NCI-H69 (cell line): ENCODE measurements at regions not wholly inside any gene's neighbourhood (a gene's known extent, or its start where the extent isn't known, plus 50 kb on each side); places are given as distances from the start of the nearest gene placed in this dataset.
A peak's percentile ranks its signal among the peaks of the same experiment; 100 is the strongest.
"Not testable (repeated sequence)": the region's sequence is repeated elsewhere in the genome, so short reads cannot be mapped to it uniquely, and the experiment has no call there.

ENCODE experiments used
- DNase-seq: peaks from one replicate; lab custom pipeline; 2025; lab: John Stamatoyannopoulos, UW

DNA sequence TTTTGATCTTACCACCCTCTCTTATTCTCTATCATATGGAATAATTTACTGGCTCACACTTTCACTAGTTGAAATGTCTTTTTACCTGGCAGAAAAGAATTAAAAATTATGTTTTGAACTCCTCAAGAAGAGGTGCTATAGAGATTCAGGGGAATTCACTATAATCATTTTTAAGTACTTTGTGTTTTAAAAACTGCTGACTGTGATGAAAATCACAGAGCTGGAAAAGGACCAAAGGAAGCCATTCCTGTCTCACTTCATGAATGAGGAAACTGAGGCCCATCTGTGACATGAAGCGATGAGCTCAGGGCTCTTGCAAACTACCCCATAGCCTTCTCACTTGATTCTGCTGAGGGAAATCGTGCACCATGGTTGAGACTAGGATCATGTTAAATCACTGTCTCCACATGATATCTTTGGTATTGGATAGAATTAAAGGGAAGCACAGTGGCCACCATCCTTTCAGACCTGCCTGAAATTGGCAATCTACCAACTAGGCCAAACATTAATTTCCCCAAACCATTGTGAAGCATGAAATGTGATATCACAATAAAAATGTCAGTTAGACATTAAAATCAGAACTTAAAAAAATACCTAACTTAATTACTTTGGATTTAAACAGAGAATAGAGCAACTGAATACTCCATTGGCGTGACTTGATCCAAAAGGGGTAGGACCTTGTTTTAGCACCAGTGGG is 141.0 kb downstream of the FZD1 start:
- peak; percentile 72 for DNase-seq

DNA sequence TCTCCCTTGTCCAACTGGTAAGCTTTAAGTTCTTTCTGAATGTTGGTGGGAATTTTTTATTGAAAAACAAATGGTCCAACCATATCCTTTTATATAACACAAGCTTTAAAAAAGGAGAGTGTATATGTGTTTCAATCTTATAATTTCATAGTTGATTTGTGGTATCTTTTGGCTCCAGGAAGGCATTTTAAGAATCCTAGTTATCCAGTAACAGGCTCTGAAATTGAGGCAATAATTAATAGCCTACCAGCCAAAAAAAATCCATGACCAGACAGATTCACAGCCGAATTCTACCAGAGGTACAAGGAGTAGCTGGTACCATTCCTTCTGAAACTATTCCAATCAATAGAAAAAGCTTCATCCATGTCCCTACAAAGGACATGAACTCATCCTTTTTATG is 141.6 kb downstream of the FZD1 start:
- DNase-seq, result not testable (repeated sequence)

DNA sequence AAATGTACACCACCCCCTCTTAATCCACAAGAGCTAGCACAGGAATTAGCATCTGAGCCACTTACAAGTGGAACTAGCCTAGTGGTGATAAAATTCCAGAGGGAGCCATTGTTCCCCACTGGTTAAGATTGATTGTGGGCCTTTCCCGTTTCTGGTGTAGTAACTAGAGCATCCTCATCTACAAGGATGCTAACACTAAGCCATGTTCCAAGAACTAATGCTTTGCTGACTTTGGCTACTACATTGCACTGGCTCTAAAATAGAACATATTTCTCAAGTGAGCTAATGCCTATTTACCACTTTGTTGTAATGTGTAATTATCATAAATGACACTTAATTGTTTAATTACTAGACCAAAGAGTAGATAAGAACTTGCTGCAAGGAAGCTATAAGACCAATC is 143.7 kb downstream of the FZD1 start:
- peak; percentile 46 for DNase-seq

DNA sequence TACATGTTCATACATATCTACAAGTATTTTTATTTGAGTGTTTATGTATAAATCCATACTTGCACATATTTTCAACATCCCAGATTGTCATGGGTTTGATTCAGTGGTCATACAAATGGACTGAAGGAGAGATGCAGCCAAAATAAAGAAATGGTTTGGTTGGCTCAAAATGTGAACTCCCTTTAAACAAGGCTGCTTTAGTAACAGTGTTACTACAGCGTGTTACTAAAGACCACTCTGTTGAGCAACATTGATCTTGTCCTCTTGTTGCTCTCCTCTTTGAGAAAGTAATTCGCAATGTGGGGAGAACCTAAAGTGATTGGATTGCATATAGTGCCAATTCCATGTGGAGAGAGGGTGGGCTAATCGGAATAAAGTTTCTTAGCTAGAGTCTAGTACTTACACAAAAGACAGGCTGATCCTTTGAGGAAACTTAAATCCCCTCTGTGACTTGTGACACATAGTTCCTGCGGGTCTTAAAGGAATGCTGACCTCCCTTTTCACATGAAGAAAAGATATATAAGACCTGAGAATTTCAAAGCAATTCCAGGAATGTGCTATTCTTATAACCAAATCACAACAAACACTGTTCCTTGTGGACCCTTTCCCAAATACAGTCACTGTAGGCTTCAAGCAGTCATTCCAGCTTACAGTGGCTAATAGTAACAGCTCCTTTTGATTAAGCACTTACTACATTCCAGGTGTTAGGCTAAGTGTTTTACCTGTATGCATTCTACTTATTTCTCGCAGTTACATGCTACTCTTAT is 144.3 kb downstream of the FZD1 start:
- no peak for DNase-seq

DNA sequence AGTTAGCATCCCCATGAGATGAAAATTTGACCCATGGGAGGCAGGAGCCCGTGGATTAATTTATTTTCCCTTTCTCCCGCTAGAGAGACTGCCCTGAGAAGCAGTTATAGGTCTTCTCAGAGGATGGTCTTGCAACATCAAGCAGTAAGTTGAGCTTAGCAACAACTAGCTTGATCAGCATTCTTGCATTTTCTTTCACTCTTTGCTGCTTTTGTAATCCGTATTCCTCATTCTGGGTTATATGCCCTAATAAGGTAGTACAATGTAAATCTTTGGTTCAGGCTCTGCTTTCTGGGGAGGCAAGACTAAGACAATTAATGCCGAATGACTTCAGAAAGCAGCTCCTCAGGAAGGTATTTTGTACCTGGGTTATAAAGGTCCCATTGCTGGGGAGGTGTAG is 146.8 kb downstream of the FZD1 start:
- no peak for DNase-seq

DNA sequence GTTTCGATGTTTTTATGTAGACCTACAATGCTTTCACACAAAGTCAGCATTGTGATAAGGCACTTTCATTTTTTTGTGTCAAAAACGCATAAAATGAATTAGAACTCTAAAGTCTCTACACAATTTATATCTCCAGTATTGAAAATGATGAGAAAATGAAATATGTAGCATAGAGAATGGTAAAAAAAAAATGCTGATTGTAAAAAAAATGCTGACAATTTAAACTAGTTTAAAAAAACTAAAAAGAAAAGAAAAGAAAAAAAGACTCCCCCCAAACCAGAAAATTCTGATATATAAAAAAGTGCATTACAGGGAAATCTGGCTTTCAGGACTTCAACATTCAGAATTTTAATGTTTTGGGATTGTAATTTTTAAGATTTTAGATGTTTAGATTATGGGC is 148.1 kb downstream of the FZD1 start:
- no peak for DNase-seq

DNA sequence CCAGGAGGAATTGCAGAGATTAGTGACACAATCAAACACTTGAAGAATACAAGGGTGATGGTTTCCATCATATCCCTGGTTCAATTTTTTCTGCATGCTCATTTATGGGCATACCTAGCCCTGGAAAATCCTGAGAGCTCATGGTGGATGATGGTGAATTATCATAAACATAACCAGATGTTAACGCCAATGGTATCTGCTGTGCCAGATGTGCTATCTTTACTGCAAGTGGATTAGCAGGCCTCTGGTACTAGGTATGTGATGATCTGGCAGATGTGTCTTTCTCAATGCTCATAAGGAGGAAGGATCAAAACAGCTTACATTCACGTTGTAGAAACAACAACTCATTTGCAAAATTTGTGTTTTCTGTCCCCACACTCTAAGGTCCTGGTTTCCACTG is 150.5 kb downstream of the FZD1 start:
- no peak for DNase-seq

DNA sequence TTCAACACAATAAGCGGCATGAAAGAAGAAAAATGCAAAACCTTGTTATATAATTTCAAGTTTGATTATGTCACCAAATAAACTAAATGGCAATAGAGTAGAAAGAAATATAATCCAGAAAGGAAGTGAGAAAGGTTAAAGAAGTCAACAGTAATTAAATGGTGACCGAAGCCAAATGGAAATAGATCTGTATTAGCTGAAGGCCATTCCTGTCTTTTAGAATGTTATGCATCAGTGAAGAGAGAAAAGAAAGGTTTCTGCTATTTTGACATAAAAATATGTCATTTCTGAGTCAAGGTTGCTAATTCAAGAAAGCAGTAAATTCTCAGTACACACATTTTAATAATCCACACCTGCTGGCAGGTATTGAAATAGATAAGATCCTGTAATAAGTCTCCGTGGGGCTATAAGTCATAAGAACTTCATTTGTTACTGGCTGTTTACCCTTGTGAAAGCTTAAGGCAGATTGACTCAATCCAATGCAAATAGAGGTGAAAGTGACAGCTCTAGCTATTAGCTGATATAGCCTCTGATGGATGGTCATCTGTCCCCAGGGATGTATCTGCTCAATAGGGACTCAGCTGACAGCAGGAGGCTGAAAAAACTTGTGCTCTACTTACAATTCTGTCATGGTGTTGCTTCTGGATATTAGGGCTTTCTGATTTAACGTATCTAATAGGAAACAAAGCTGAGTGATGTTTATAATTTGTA is 152.1 kb downstream of the FZD1 start:
- peak; percentile 84 for DNase-seq

DNA sequence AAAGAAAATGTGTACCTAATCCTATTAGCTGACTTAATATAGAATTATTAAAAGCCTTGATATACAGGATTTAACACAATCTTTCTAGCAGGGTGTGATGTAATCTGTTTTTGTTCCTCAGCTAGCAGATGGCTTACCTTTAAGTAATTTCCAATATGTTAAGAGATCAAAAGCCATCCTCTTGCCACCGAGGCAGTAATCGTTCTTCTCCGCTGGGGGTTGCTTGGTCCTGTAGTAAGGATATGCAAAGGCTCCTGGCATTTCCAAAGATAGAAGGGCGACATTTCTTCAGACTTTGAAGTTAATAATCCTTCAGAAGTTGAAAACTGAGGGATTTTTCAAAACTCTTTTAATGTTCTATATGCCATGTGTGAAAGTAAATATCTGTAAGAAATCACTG is 156.4 kb downstream of the FZD1 start:
- DNase-seq, result no peak

DNA sequence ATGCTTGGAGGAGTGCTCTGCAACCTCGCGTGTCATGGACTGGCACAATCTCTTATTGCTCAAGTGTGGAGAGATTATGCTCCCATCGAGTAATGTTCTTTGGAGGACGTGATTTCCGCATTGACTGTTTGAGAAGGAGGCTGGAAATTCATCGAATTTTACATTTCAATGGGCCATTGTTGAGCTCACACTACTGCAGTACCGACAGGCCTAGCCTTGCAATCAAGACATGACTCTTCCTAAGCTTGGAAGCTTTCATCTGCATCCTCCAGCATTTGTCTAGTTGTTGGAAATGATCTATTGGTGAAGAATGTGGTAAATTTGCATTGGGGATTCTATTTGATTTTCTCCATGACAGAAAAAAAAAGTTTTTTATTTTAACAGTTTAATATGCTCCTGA is 156.8 kb downstream of the FZD1 start:
- no peak for DNase-seq

DNA sequence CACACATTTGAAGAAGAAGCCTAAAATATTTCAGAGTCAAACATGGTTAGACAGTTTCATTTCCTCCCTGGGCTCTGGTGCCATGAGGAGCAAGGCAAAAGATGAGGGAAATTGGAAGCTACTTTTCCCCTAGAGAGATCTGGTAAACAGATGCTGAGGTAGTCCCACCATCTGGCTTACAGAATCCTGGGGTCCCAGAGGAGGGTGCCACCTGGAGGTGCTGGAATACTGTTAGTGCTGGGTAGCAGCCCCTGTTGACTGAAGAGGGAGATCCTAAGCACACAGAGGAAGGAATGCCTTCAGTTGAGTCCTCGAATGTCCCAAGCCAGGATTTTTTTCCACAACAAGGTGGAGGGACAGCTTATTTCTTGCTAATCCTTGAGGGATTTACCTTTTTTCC is 160.1 kb downstream of the FZD1 start:
- DNase-seq, result peak; percentile 86

DNA sequence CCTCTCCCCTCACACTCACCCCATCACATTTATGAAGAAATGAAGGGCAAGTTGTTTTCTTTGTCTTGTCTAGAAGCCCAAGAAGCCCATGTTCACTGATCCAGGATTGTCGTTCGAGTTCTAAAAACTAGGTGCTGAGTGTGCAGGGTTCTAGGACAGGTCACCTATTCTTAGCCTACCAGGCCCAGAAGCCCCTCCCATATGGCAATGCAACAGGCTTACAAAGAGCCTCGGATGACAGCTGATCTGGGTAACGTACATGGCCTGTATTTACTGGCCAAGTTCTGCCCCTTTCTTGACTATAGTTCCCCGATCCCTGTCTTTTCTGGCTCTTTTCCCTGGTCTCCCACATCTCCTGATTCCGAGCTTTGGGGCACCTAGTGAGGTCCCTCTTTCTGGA is 160.9 kb downstream of the FZD1 start:
- DNase-seq, result no peak

DNA sequence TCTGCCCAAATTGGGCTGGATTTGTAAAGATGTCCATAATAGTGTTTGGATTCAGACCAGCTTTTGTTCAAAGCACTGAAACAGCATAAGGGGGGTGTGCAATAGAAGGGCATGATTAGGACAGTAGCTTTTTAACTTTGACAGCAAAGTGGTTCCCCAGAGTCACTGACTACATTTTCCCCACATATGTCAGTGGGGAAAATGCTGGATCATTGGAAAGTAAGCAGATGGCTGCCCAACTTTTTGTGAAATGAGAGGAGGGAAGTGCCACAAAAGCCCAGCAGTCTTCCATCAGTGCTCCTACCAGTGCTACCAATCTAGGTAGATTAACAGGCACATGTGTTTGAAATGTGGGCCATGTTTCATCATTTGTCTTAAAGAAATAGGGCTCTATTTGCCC is 162.8 kb downstream of the FZD1 start:
- DNase-seq, result peak; percentile 85

DNA sequence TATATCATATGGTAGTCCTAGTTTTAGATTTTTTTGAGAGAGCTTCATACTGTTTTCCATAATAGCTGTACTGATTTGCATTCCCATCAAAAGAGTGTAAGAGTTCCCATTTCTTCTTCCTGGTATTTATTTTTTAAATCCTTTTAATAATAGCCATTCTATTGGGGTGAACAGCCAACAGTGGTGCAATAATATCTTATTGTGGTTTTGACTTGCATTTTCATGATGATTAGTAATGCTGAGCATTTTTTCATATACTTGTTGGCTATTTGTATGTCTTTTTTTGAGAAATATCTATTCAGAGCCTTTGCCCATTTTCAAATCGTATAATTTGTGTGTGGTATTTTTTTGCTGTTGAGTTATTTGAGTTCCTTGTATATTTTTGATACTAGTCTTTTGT is 167.4 kb downstream of the FZD1 start:
- no peak for DNase-seq

DNA sequence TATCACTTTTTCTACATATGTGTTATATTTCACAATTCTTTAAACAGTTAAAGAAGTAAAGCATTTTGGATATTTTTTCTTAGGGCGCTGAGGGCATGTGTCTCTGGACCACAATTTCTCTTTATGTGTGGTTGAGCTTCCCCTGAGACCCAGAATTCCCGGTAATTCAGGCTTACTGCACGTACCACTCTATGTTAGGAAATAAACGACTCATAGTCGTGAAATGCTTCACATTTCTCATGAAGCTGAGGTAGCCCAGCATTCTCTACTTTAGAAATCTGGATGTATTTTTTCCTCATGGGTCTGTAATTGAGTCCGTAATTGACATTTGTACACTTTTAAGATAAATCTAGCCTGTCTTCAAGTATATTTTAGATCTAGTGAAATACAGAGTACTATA is 170.6 kb downstream of the FZD1 start:
- no peak for DNase-seq

DNA sequence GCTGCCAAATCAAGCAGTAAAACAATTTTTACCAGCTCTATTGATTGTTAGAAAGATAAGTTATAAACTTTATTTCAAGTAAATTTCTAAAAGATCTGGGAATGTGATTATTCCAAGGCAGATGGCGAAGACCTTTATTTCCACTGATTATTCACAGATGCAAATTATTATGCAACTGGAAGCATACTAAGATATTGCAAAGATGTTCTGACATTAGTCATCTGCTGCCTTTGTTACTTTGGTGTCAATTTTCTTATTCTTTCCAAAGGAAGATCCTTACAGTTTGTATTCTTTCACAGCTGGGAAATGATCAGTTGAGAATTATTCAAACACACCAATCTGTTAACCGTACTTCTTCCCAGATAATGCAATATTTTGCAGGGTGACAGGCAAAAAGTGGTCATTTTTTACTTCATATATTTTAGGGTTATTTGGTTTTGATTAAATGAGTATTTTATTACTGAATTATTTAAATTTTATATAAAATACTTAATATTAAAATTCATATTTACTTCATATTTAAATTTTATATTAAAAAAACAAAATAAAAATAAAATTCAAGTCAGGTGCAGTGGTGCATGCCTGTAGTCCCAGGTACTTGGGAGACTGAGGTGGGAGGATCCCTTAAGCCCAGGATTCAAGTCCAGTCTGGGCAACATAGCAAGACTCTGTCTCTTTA is 171.3 kb downstream of the FZD1 start:
- peak; percentile 24 for DNase-seq

DNA sequence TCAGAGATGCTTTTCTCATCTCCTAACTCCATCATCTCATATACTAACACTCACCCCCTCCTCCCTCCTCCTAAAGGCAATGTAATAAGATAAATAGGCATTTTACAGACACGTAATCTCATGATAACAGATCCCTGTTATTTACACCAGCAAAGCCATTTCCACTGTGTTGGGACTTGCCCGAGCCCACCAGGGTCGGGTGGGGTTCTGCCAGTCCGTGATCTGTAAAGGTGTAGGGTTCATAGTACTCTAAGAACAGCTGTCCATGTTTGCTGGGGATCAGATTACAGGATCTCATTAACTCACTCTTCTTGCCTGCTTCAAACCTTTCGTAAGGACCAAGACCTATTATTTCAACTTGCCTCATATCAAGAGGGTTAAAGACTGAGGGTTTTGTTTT is 172.4 kb downstream of the FZD1 start:
- DNase-seq, result peak; percentile 95

DNA sequence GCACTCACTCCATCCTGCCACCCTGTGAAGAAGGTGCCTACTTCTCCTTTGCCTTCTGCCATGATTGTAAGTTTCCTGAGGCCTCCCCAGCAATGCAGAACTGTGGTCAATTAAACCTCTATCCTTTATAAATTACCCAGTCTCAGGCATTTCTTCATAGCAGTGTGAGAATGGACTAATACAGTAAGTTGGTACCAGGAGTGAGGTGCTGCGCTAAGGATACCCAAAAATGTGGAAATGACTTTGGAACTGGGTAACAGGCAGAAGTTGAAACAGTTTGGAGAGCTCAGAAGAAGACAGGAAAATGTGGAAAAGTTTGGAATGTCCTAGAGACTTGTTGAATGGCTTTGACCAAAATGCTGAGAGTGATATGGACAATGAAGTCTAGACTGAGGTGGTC is 176.0 kb downstream of the FZD1 start:
- DNase-seq, result not testable (repeated sequence)

DNA sequence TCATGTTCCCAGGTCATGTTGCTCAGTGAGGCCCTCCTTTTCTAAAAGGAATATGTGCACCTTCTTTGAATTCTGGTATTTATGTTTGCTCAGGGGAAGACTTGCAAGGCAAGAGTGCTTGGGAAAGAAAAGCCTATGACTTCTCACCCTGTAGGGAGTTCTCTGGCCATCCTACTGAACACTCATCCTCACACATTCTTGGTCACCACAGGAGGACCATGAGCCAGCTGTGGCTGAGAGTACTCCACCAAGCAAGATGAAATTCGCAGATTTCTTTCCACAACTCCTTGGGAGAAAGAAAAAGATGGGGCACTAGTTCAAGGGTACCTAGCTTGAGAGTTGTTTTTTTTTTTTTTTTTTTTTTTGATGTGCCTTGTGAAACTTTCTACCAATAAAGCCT is 179.6 kb downstream of the FZD1 start:
- DNase-seq, result no peak

DNA sequence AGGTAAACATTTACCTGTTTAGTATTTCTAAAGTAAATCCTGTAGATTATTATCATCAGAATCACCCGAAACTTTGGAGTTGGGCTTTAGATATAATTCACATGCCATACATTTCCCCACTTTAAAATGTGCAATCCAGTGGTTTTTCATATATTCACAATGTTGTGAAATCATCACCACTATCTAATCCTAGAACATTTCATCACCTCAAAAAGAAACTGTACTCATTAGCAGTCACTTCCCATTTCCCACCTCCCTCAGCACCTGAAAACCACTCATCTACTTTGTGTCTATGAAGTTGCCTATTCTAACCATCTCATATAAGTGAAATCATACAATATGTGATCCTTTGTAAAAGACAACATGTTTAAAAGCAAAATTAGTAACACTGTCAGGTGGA is 182.6 kb downstream of the FZD1 start:
- no peak for DNase-seq

DNA sequence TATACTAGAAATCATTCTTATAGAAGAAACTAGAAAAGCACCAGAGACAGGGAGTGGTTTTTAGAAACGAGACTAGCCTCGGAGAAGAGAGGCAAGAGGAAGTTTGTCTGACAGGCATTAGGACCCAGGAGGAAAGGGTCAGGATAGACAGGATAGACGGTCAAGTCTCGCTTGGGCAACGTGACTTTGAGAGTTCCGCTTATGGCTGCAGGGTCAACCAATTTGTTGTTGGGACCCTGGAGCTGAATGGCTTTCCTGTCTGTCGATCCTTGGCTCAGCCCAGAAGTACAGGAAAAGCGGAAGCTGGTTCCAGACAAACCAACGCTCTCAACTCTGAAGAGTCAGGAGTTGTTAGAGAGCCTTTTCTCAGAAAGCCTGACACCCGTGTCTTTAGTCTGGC is 191.2 kb downstream of the FZD1 start:
- no peak for DNase-seq

DNA sequence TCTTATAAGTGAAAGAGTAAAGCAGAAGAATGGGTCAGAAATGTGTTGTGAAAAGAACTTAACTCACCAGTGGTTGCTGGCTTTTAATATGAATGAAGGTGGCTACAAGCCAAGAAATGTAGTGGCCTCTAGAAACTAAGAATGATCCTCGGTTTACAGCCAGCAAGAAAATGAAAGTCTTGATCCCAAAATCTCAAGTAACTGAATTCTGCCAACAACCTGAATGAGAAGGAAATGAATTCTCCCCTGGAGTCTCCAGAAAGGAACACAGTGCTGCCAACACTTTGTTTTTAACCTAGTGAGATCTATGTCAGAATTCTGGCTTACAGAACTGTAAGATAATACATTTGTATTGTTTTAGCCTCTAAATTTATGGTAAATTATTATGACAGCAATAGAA is 193.0 kb downstream of the FZD1 start:
- DNase-seq, result no peak

DNA sequence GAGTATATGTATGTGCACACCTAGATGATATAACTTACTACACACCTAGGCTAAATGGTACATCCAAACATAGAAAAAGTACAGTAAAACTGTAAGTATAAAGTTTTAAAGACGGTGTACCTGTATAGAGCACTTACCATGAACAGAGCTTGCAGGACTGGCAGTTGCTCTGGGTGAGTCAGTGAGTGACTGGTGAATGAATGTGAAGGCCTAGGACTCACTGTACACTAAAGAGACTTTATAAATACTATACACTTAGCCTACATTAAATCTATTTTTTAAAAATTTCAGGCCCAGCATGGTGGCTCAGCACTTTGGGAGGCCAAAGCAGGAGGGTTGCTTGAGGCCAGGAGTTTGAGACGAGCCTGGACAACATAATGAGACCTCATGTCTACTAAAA is 195.3 kb downstream of the FZD1 start:
- no peak for DNase-seq
